CD4-positive, CD25-positive, alpha-beta regulatory T cell (primary cell): ENCODE measurements at regions not wholly inside any gene's neighbourhood (a gene's known extent, or its start where the extent isn't known, plus 50 kb on each side); places are given as distances from the start of the nearest gene placed in this dataset.
"Not testable (repeated sequence)": the region's sequence is repeated elsewhere in the genome, so short reads cannot be mapped to it uniquely, and the experiment has no call there.

ENCODE experiments used
- ATAC-seq, 2 donors: fragments of 150-1000 bp; cut with Tn5 transposase; one replicate each; pipeline ENCODE4 v1.10.0; 2021; ENCODE audit warnings: low read depth in 2 of 2, moderate number of reproducible peaks in 2 of 2, moderate library complexity in 1 of 2
- DNase-seq, 3 donors: peaks; one replicate each; pipeline versions ENCODE4 v3.0.0 to v3.0.0-alpha.2; 2012 to 2022; ENCODE audit warnings: mixed read lengths in 1 of 3
- H3K27ac ChIP-seq: one replicate; pipeline ENCODE4 v1.7.0; 2013; ENCODE audit warnings: mild to moderate bottlenecking, low read length; ENCODE audit not compliant: insufficient read depth, poor library complexity, severe bottlenecking
- H3K27me3 ChIP-seq: one replicate; pipeline ENCODE4 v1.7.0; 2013; ENCODE audit warnings: low read length; ENCODE audit not compliant: control insufficient read depth, insufficient read depth
- H3K36me3 ChIP-seq: one replicate; pipeline ENCODE4 v1.7.0; 2013; ENCODE audit warnings: mild to moderate bottlenecking, low read length, moderate library complexity; ENCODE audit not compliant: control insufficient read depth, insufficient read depth
- H3K4me1 ChIP-seq: 2 replicates; pipeline ENCODE4 v1.7.0; 2013; ENCODE audit warnings: mild to moderate bottlenecking, low read length; ENCODE audit not compliant: insufficient read depth, control insufficient read depth, poor library complexity, severe bottlenecking
- H3K4me3 ChIP-seq: one replicate; pipeline ENCODE4 v1.7.0; 2013; ENCODE audit warnings: low read depth, mild to moderate bottlenecking, low read length, moderate library complexity
- H3K9me3 ChIP-seq, 2 experiments: 1 replicate in 1 of 2; 2 replicates in 1 of 2; pipeline ENCODE4 v1.7.0; 2013; ENCODE audit warnings: low read length in 2 of 2, mild to moderate bottlenecking in 1 of 2, moderate library complexity in 1 of 2; ENCODE audit not compliant: control insufficient read depth in 2 of 2
- H3K27ac Mint-ChIP-seq, 3 donors: one replicate each; pipeline ENCODE4 v1.8.0; 2020 to 2022; ENCODE audit warnings: mild to moderate bottlenecking in 3 of 3, mixed read lengths in 3 of 3, moderate library complexity in 2 of 3
- H3K27me3 Mint-ChIP-seq: one replicate; pipeline ENCODE4 v1.8.0; 2022; ENCODE audit warnings: mild to moderate bottlenecking, mixed read lengths
- H3K36me3 Mint-ChIP-seq: one replicate; pipeline ENCODE4 v1.8.0; 2020; ENCODE audit warnings: mixed read lengths
- H3K4me1 Mint-ChIP-seq, 4 donors: one replicate each; pipeline ENCODE4 v1.8.0; 2020 to 2022; ENCODE audit warnings: mixed read lengths in 4 of 4, mild to moderate bottlenecking in 1 of 4
- H3K4me3 Mint-ChIP-seq, 4 donors: one replicate each; pipeline ENCODE4 v1.8.0; 2020 to 2022; ENCODE audit warnings: mild to moderate bottlenecking in 4 of 4, mixed read lengths in 4 of 4, moderate library complexity in 3 of 4
- H3K9me3 Mint-ChIP-seq, 7 donors: one replicate each; pipeline ENCODE4 v1.8.0; 2020 to 2022; ENCODE audit warnings: mixed read lengths in 7 of 7, mild to moderate bottlenecking in 3 of 7, moderate library complexity in 2 of 7

DNA sequence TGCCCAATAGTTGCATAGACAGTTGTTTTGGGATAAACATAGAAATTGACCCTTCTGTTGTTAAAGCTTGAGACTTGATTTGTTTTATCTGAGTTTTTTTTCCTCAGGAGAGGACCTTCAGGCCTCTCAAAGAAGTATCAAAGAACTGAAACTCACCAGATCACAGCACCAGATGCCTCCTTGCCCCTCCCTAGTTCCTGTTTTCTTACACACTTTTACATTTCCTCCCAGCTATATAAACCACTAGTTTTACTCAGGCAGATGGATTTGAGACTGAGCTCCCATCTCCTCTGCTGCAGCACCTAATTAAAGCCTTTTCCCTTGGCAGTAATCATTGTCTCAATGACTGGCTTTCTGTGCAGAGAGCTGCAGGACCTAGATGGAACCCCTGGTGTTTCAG is 150.6 kb upstream of the NRG3 start:
- Histone ChIP-seq H3K4me3 (peak overlapping the region; percentile 13), H3K36me3 (no peaks in the 10 kb centered on the region), H3K9me3 (no peaks in the 10 kb centered on the region), H3K27ac (peak overlapping the region; percentile 49), H3K27me3 (no peaks in the 10 kb centered on the region), H3K4me1 (peaks cover 4% of the 10 kb centered on the region)
- peak in 2 of 3 donors; percentile 12 to 56 for DNase-seq
- Mint-ChIP-seq H3K4me1 (peaks cover 0 to 33% (median 8%) of the 10 kb centered on the region in 4 donors), H3K36me3 (no peaks in the 10 kb centered on the region), H3K9me3 (peaks cover 0 to 10% (median 3%) of the 10 kb centered on the region in 7 donors), H3K4me3 (peak overlapping the region in 3 of 4 donors; percentile 44 to 64 (median 54)), H3K27me3 (no peaks in the 10 kb centered on the region), H3K27ac (peak overlapping the region; percentile 44 to 92 (median 78))
- ATAC-seq, result peak; percentile 39 to 40

DNA sequence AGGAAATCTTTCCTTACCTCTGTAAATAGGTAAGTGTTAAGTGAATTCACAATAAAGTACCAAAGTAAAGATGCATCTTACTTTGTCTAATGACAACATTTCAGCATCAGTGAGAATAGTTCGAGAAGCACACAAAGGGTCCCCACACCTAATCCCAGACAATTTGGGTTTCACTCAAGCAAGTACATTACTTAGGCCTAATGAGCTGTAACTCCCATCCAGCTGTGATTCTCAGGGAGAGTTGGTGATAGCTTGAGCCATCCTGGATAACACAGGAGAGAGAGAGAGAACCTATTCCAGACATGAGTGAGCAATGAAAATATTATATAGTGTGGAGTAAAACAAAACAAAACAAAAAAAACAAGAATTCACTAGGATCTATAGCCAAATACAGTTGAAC is 149.1 kb upstream of the NRG3 start:
- H3K4me1 Mint-ChIP-seq, result peaks cover 0 to 33% (median 8%) of the 10 kb centered on the region in 4 donors
- no peaks in the 10 kb centered on the region for H3K36me3 Mint-ChIP-seq
- Histone ChIP-seq H3K27ac (no peak overlapping the region), H3K9me3 (no peaks in the 10 kb centered on the region), H3K4me3 (no peak overlapping the region), H3K36me3 (no peaks in the 10 kb centered on the region), H3K4me1 (peaks cover 4% of the 10 kb centered on the region), H3K27me3 (no peaks in the 10 kb centered on the region)
- ATAC-seq (no peak), DNase-seq (no peak)
- H3K4me3 Mint-ChIP-seq, result no peak overlapping the region
- peaks cover 0 to 6% (median 1%) of the 10 kb centered on the region in 7 donors for H3K9me3 Mint-ChIP-seq
- H3K27me3 Mint-ChIP-seq, result no peaks in the 10 kb centered on the region
- H3K27ac Mint-ChIP-seq, result peak overlapping the region in 2 of 3 donors; percentile 71 to 88

DNA sequence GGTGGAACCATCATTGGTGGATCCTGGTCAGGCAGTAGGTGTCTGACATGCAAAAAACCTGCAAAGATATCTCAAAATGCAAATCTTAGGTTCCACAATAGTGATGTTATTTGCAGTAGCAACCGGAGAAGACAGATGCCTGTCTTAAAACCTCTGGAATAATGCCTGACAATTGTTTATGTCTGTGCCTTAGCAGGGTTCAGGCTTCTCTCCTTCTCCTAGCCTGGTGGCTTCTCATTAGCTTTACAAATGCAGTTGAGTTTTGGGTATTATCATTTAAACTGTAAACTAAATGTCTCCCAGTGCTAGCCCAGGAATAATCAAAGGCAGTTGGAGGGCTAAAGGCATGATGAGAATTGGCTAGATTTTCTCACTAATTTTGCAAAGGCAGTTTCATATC is 146.3 kb upstream of the NRG3 start:
- DNase-seq (no peak), ATAC-seq (no peak)
- Histone ChIP-seq H3K4me3 (no peak overlapping the region), H3K4me1 (peaks cover 4% of the 10 kb centered on the region), H3K27ac (no peak overlapping the region), H3K27me3 (no peaks in the 10 kb centered on the region), H3K9me3 (no peaks in the 10 kb centered on the region), H3K36me3 (no peaks in the 10 kb centered on the region)
- Mint-ChIP-seq H3K27me3 (no peaks in the 10 kb centered on the region), H3K4me1 (peaks cover 0 to 30% (median 8%) of the 10 kb centered on the region in 4 donors), H3K9me3 (peaks cover 0 to 7% (median 1%) of the 10 kb centered on the region in 7 donors), H3K4me3 (no peak overlapping the region), H3K36me3 (no peaks in the 10 kb centered on the region), H3K27ac (no peak overlapping the region)

DNA sequence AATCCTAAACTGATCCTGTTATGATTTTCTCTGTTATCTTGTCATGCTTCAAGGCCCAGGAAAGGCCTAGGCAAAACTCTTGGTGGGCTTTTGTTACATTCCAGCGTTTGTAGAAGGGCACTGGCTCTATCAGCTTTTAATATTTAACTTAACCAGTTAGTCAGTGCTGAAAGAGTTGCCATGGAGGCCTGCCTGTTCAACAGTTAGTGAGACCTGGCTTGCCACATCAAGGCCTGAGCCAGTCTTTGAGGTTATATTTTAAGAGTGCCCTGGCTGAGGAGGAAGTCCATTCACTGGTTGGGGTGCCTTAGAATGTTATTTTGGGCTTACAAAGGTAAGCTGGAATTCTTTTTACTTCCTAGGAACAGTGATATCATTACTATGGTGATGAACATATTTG is 144.1 kb upstream of the NRG3 start:
- H3K36me3 Mint-ChIP-seq, result no peaks in the 10 kb centered on the region
- H3K27ac Mint-ChIP-seq, result peak overlapping the region in 1 of 3 donors; percentile 73
- Histone ChIP-seq H3K4me3 (no peak overlapping the region), H3K36me3 (no peaks in the 10 kb centered on the region), H3K9me3 (peaks cover 0 to 4% of the 10 kb centered on the region in 2 experiments), H3K27ac (no peak overlapping the region), H3K4me1 (no peaks in the 10 kb centered on the region), H3K27me3 (no peaks in the 10 kb centered on the region)
- H3K4me3 Mint-ChIP-seq, result no peak overlapping the region
- H3K27me3 Mint-ChIP-seq, result no peaks in the 10 kb centered on the region
- ATAC-seq (no peak), DNase-seq (no peak)
- peaks cover 0 to 9% (median 0%) of the 10 kb centered on the region in 4 donors for H3K4me1 Mint-ChIP-seq
- peaks cover 0 to 7% (median 4%) of the 10 kb centered on the region in 7 donors for H3K9me3 Mint-ChIP-seq

DNA sequence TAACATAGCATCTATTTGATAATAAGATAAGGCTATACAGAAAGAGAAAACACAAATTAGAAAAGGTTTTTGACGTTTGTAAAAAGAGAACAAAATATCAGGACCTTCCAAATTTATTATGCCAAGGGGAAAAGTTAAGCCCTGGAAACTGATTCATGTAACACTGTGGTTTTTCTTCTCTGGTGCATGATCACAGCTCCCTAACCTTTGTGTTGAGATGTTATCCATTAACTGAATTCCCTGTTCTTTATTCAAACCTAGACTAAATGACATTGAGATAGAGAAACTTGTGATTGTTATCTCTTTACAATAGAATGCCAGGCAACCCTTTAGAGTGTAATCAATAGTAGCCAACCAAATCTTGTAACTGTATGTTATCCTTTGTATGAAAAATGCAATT is 141.5 kb upstream of the NRG3 start:
- H3K4me3 Mint-ChIP-seq, result no peak overlapping the region

DNA sequence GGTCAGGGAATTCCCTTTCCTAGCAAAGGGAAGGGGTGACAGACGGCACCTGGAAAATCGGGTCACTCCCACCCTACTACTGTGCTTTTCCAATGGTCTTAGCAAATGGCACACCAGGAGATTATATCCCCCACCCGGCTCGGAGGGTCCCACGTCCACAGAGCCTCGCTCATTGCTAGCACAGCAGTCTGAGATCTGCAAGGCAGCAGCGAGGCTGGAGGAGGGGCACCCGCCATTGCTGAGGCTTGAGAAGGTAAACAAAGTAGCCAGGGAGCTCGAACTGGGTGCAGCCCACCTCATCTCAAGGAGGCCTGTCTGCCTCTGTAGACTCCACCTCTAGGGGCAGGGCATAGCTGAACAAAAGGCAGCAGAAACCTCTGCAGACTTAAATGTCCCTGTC is 139.8 kb upstream of the NRG3 start:
- not testable (repeated sequence) for H3K4me1 ChIP-seq, H3K27ac Mint-ChIP-seq, H3K4me3 Mint-ChIP-seq, H3K27me3 Mint-ChIP-seq, H3K36me3 ChIP-seq, ATAC-seq, H3K27ac ChIP-seq, H3K4me1 Mint-ChIP-seq, DNase-seq, H3K36me3 Mint-ChIP-seq, H3K9me3 ChIP-seq, H3K4me3 ChIP-seq, H3K27me3 ChIP-seq
- H3K9me3 Mint-ChIP-seq, result peaks cover 0 to 24% (median 4%) of the 10 kb centered on the region in 7 donors

More for the DNA sequence above, 141.5 kb upstream of the NRG3 start:
- Histone ChIP-seq H3K27me3 (no peaks in the 10 kb centered on the region), H3K4me3 (no peak overlapping the region), H3K9me3 (peaks cover 0 to 5% of the 10 kb centered on the region in 2 experiments), H3K36me3 (no peaks in the 10 kb centered on the region), H3K4me1 (no peaks in the 10 kb centered on the region), H3K27ac (no peak overlapping the region)
- Mint-ChIP-seq H3K4me1 (peaks cover 0 to 2% (median 0%) of the 10 kb centered on the region in 4 donors), H3K9me3 (peaks cover 0 to 19% (median 4%) of the 10 kb centered on the region in 7 donors), H3K36me3 (no peaks in the 10 kb centered on the region), H3K27ac (no peak overlapping the region), H3K27me3 (no peaks in the 10 kb centered on the region)
- ATAC-seq (no peak), DNase-seq (no peak)

DNA sequence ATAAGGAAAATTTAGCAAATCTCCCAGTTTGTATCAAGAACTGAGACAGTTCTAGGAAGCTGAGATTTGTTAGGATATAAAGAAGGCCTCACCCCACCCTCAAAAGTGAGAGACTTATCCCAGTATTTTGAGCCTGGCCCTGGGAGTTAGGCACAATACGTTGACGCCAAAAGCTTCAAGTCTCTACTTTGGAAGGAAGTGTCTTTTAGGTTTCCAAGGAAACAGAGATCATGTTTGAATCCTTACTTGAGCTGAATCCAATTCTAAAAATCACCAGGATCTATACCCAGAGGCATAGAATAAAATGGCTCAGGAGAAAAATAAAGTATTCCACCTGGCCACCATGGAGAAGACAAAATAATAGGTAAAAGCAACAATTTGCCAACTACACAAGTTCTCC is 115.9 kb upstream of the NRG3 start:
- DNase-seq (no peak), ATAC-seq (no peak)
- Mint-ChIP-seq H3K9me3 (peaks cover 0 to 9% (median 2%) of the 10 kb centered on the region in 7 donors), H3K4me3 (no peak overlapping the region), H3K27ac (no peak overlapping the region), H3K4me1 (no peaks in the 10 kb centered on the region), H3K36me3 (no peaks in the 10 kb centered on the region), H3K27me3 (no peaks in the 10 kb centered on the region)
- Histone ChIP-seq H3K36me3 (no peaks in the 10 kb centered on the region), H3K27ac (no peak overlapping the region), H3K4me3 (no peak overlapping the region), H3K27me3 (no peaks in the 10 kb centered on the region), H3K4me1 (no peaks in the 10 kb centered on the region), H3K9me3 (no peaks in the 10 kb centered on the region)

DNA sequence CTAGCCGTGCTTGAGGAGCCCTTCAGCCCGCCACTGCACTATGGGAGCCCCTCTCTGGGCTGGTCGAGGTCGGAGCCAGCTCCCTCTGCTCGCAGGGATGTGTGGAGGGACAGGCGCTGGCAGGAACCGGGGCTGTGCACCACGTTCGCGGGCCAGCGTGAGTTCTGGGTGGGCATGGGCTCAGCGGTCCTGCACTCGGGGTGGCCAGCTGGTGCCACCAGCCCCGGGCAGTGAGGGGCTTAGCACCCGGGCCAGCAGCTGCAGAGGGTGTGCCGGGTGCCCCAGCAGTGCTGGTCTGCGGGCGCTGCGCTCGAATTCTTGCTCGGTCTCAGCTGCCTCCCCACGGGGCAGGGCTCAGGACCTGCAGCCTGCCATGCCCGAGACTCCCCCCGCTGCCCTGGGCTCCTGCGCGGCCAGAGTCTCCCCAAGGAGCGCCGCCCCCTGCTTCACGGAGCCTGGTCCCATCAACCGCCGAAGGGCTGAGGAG is 90.8 kb upstream of the NRG3 start:
- peaks cover 0 to 8% (median 6%) of the 10 kb centered on the region in 7 donors for H3K9me3 Mint-ChIP-seq
- no peak overlapping the region for H3K4me3 Mint-ChIP-seq
- H3K27ac Mint-ChIP-seq, result no peak overlapping the region
- ATAC-seq, result no peak
- no peaks in the 10 kb centered on the region for H3K27me3 Mint-ChIP-seq
- no peaks in the 10 kb centered on the region for H3K4me1 Mint-ChIP-seq
- H3K4me1 ChIP-seq, result no peaks in the 10 kb centered on the region
- no peak for DNase-seq
- H3K4me3 ChIP-seq, result no peak overlapping the region
- H3K36me3 ChIP-seq, result no peaks in the 10 kb centered on the region
- H3K9me3 ChIP-seq, result peaks cover 0 to 3% of the 10 kb centered on the region in 2 experiments
- H3K27ac ChIP-seq, result no peak overlapping the region
- H3K36me3 Mint-ChIP-seq, result no peaks in the 10 kb centered on the region
- H3K27me3 ChIP-seq, result no peaks in the 10 kb centered on the region
